ENCODE measurements at regions not wholly inside any gene's neighbourhood (a gene's known extent, or its start where the extent isn't known, plus 50 kb on each side); places are given as distances from the start of the nearest gene placed in this dataset.

- peak; percentile 49 to 52 for DNase-seq
Observed at GRCh38 chr13:40377783-40378182, 288.7 kb downstream of the FOXO1 start.

- DNase-seq = no peak
Observed at GRCh38 chr13:40379196-40379595, 287.2 kb downstream of the FOXO1 start.

- DNase-seq = no peak
Observed at GRCh38 chr13:40379794-40380578, 286.5 kb downstream of the FOXO1 start.

GRCh38 chr13:40381935-40382764, 284.3 kb downstream of the FOXO1 start:
- DNase-seq = no peak

- DNase-seq = no peak
Observed at GRCh38 chr13:40383132-40383531, 283.3 kb downstream of the FOXO1 start.

- no peak for DNase-seq
Observed at GRCh38 chr13:40383885-40384284, 282.6 kb downstream of the FOXO1 start.

GRCh38 chr13:40384976-40385857, 281.2 kb downstream of the FOXO1 start:
- DNase-seq = no peak

GRCh38 chr13:40385858-40386180, 280.6 kb downstream of the FOXO1 start:
- DNase-seq = no peak

GRCh38 chr13:40386586-40386985, 279.9 kb downstream of the FOXO1 start:
- DNase-seq = no peak

- DNase-seq = no peak
Observed at GRCh38 chr13:40387775-40388174, 278.7 kb downstream of the FOXO1 start.

GRCh38 chr13:40388617-40389016, 277.8 kb downstream of the FOXO1 start:
- DNase-seq = peak; percentile 72 to 73

- DNase-seq = peak; percentile 30 to 55
Observed at GRCh38 chr13:40389081-40389641, 277.3 kb downstream of the FOXO1 start.

GRCh38 chr13:40390401-40390916, 276.0 kb downstream of the FOXO1 start:
- DNase-seq = no peak

- no peak for DNase-seq
Observed at GRCh38 chr13:40391788-40392187, 274.7 kb downstream of the FOXO1 start.

GRCh38 chr13:40394304-40394985, 272.0 kb downstream of the FOXO1 start:
- no peak for DNase-seq

- no peak for DNase-seq
Observed at GRCh38 chr13:40398065-40398464, 268.4 kb downstream of the FOXO1 start.

GRCh38 chr13:40399756-40400155, 266.7 kb downstream of the FOXO1 start:
- no peak for DNase-seq

GRCh38 chr13:40401911-40402776, 264.3 kb downstream of the FOXO1 start:
- peak in 1 of 2 donors; percentile 53 for DNase-seq

GRCh38 chr13:40402931-40403431, 263.5 kb downstream of the FOXO1 start:
- DNase-seq = no peak

- DNase-seq = no peak
Observed at GRCh38 chr13:40403509-40404241, 262.8 kb downstream of the FOXO1 start.
